IMR-90 (cell line): ENCODE measurements at regions not wholly inside any gene's neighbourhood (a gene's known extent, or its start where the extent isn't known, plus 50 kb on each side); places are given as distances from the start of the nearest gene placed in this dataset.

Source experiments
- ATAC-seq: fragments of 200-7000 bp; cut with Tn5 transposase; 2 replicates; pipeline ENCODE4 v1.9.1; 2020; ENCODE audit warnings: low read depth, mild to moderate bottlenecking, moderate library complexity
- BruUV-seq: library from RNA; stranded (reverse); fragments of 400-500 nt; replicated peaks from 2 replicates; lab custom pipeline; 2021; lab: Mats Ljungman, UMichigan
- CTCF ChIA-PET: fragments of 300-600 bp; formaldehyde crosslinking; extraction: SDS; loops from one replicate; lab custom pipeline; 2021; ENCODE audit warnings: antibody characterized with exemption; lab: Yijun Ruan, JAX
- POLR2A ChIA-PET: fragments of 300-600 bp; sonication (Branson Sonifier 250); formaldehyde crosslinking; loops from one replicate; lab custom pipeline; 2022; ENCODE audit warnings: antibody characterized with exemption; ENCODE audit not compliant: unreplicated experiment; lab: Charles Lee
- DNase-seq: peaks from one replicate; pipeline ENCODE4 v3.0.0; 2013
- H2AFZ ChIP-seq: replicated peaks from 2 replicates; pipeline ENCODE3; 2013; ENCODE audit warnings: low read length, mild to moderate bottlenecking; ENCODE audit not compliant: poor library complexity
- H2AK5ac ChIP-seq: 2 replicates; pipeline ENCODE4 v1.6.1; 2013; ENCODE audit warnings: low read depth, low read length, inconsistent platforms
- H2AK9ac ChIP-seq: replicated peaks from 2 replicates; pipeline ENCODE3; 2013; ENCODE audit warnings: mild to moderate bottlenecking, low read depth, low read length, moderate library complexity; ENCODE audit not compliant: poor library complexity
- H2BK120ac ChIP-seq: 2 replicates; pipeline ENCODE4 v1.6.1; 2013; ENCODE audit warnings: low read depth, low read length, inconsistent platforms
- H2BK15ac ChIP-seq: 3 replicates; pipeline ENCODE4 v1.6.1; 2013; ENCODE audit warnings: low read depth, low read length, inconsistent platforms
- H2BK20ac ChIP-seq: 2 replicates; pipeline ENCODE4 v1.6.1; 2013; ENCODE audit warnings: low read depth, mild to moderate bottlenecking, inconsistent platforms, low read length, moderate library complexity
- H2BK5ac ChIP-seq: 2 replicates; pipeline ENCODE4 v1.6.1; 2013; ENCODE audit warnings: mild to moderate bottlenecking, low read depth, low read length, inconsistent platforms; ENCODE audit not compliant: poor library complexity, severe bottlenecking
- H3K14ac ChIP-seq: replicated peaks from 2 replicates; pipeline ENCODE4 v1.6.1; 2013; ENCODE audit warnings: low read depth, low read length, inconsistent platforms
- H3K18ac ChIP-seq: 2 replicates; pipeline ENCODE4 v1.6.1; 2013; ENCODE audit warnings: low read depth, low read length, control low read depth
- H3K23ac ChIP-seq: 2 replicates; pipeline ENCODE4 v1.6.1; 2013; ENCODE audit warnings: low read depth, low read length, inconsistent platforms
- H3K27ac ChIP-seq: 2 replicates; pipeline ENCODE4 v1.5.1; 2013; ENCODE audit warnings: mild to moderate bottlenecking, control low read depth, low read length; ENCODE audit not compliant: insufficient read depth
- H3K27me3 ChIP-seq: 2 replicates; pipeline ENCODE4 v1.6.1; 2013; ENCODE audit warnings: low read length; ENCODE audit not compliant: control insufficient read depth, insufficient read depth
- H3K36me3 ChIP-seq: 2 replicates; pipeline ENCODE4 v1.6.1; 2013; ENCODE audit warnings: low read length, mixed read lengths; ENCODE audit not compliant: control insufficient read depth, insufficient read depth
- H3K4ac ChIP-seq: 2 replicates; pipeline ENCODE4 v1.6.1; 2013; ENCODE audit warnings: low read depth, low read length, inconsistent platforms
- H3K4me1 ChIP-seq: 2 replicates; pipeline ENCODE4 v1.6.1; 2013; ENCODE audit warnings: low read length, mixed read lengths; ENCODE audit not compliant: control insufficient read depth, insufficient read depth
- H3K4me2 ChIP-seq: 2 replicates; pipeline ENCODE4 v1.6.1; 2013; ENCODE audit warnings: low read depth, mild to moderate bottlenecking, control low read depth, low read length, moderate library complexity
- H3K4me3 ChIP-seq: 2 replicates; pipeline ENCODE4 v1.5.1; 2013; ENCODE audit warnings: low read depth, mild to moderate bottlenecking, control low read depth, low read length, moderate library complexity; ENCODE audit not compliant: insufficient read depth
- H3K56ac ChIP-seq: 2 replicates; pipeline ENCODE4 v1.6.1; 2013; ENCODE audit warnings: low read length, inconsistent platforms; ENCODE audit not compliant: insufficient read depth; ENCODE audit errors: extremely low read depth
- H3K79me1 ChIP-seq, 2 experiments: 2 replicates each; pipeline ENCODE4 v1.6.1; 2013; ENCODE audit warnings: low read length in 2 of 2, inconsistent platforms in 1 of 2, low read depth in 1 of 2
- H3K9ac ChIP-seq: 2 replicates; pipeline ENCODE4 v1.6.1; 2013; ENCODE audit warnings: low read depth, low read length, control low read depth
- H3K9me1 ChIP-seq: 2 replicates; pipeline ENCODE4 v1.6.1; 2013; ENCODE audit warnings: low read length, inconsistent platforms; ENCODE audit not compliant: insufficient read depth
- H3K9me3 ChIP-seq: 2 replicates; pipeline ENCODE4 v1.6.1; 2013; ENCODE audit warnings: low read length; ENCODE audit not compliant: control insufficient read depth, insufficient read depth
- H4K20me1 ChIP-seq: 2 replicates; pipeline ENCODE4 v1.6.1; 2013; ENCODE audit warnings: low read length, inconsistent platforms; ENCODE audit not compliant: insufficient read depth
- H4K5ac ChIP-seq: 2 replicates; pipeline ENCODE4 v1.6.1; 2013; ENCODE audit warnings: mild to moderate bottlenecking, low read depth, low read length, control low read depth
- H4K8ac ChIP-seq, 2 experiments: 2 replicates each; pipeline ENCODE4 v1.6.1; 2013; ENCODE audit warnings: low read depth in 2 of 2, low read length in 2 of 2, control low read depth in 1 of 2, inconsistent platforms in 1 of 2
- H4K91ac ChIP-seq: 2 replicates; pipeline ENCODE4 v1.6.1; 2013; ENCODE audit warnings: low read depth, low read length, inconsistent platforms; ENCODE audit not compliant: insufficient read depth
- BHLHE40 ChIP-seq: fragments of 150-350 bp; IDR thresholded peaks from 2 replicates; pipeline ENCODE4 v1.6.1; 2016; ENCODE audit warnings: mild to moderate bottlenecking, low read depth, low read length
- CEBPB ChIP-seq: IDR thresholded peaks from 2 replicates; pipeline ENCODE4 v1.6.1; 2012; ENCODE audit warnings: low read depth, low read length, improper control_type of control experiment
- CHD1 ChIP-seq: IDR thresholded peaks from 2 replicates; pipeline ENCODE4 v1.6.1; 2012; ENCODE audit warnings: low read depth, low read length, improper control_type of control experiment
- CTCF ChIP-seq: conservative IDR thresholded peaks from 2 replicates; pipeline ENCODE4 v1.5.1; 2012; ENCODE audit warnings: mild to moderate bottlenecking, low read depth, low read length, improper control_type of control experiment
- ELK1 ChIP-seq: fragments of 150-350 bp; IDR thresholded peaks from 2 replicates; pipeline ENCODE4 v1.6.1; 2016; ENCODE audit warnings: low read depth, mild to moderate bottlenecking, low read length, moderate library complexity, borderline replicate concordance
- FOS ChIP-seq: fragments of 150-350 bp; IDR thresholded peaks from 2 replicates; pipeline ENCODE4 v1.6.1; 2016; ENCODE audit warnings: low read depth, low read length
- MAFK ChIP-seq: IDR thresholded peaks from 2 replicates; pipeline ENCODE4 v1.6.1; 2012; ENCODE audit warnings: low read depth, low read length, improper control_type of control experiment
- MAZ ChIP-seq: IDR thresholded peaks from 2 replicates; pipeline ENCODE4 v1.6.1; 2012; ENCODE audit warnings: low read depth, mild to moderate bottlenecking, low read length, improper control_type of control experiment, moderate library complexity, borderline replicate concordance
- MXI1 ChIP-seq: IDR thresholded peaks from 2 replicates; pipeline ENCODE4 v1.6.1; 2012; ENCODE audit warnings: low read depth, mild to moderate bottlenecking, low read length, moderate library complexity, borderline replicate concordance
- NFE2L2 ChIP-seq: fragments of 150-350 bp; IDR thresholded peaks from 2 replicates; pipeline ENCODE4 v1.6.1; 2016; ENCODE audit warnings: low read depth, mild to moderate bottlenecking, low read length
- POLR2A ChIP-seq: IDR thresholded peaks from 2 replicates; pipeline ENCODE4 v1.6.1; 2012; ENCODE audit warnings: mild to moderate bottlenecking, low read depth, low read length
- RAD21 ChIP-seq: IDR thresholded peaks from 2 replicates; pipeline ENCODE4 v1.6.1; 2012; ENCODE audit warnings: low read length, improper control_type of control experiment
- RCOR1 ChIP-seq: IDR thresholded peaks from 2 replicates; pipeline ENCODE4 v1.6.1; 2012; ENCODE audit warnings: mild to moderate bottlenecking, low read length, improper control_type of control experiment; ENCODE audit not compliant: insufficient replicate concordance
- RFX5 ChIP-seq: IDR thresholded peaks from 2 replicates; pipeline ENCODE4 v1.8.0; 2012; ENCODE audit warnings: low read depth, mild to moderate bottlenecking, low read length, moderate library complexity
- SMC3 ChIP-seq: fragments of 150-350 bp; IDR thresholded peaks from 2 replicates; pipeline ENCODE4 v1.6.1; 2016; ENCODE audit warnings: low read depth, mild to moderate bottlenecking, antibody characterized with exemption, low read length, moderate library complexity
- USF2 ChIP-seq: fragments of 150-350 bp; IDR thresholded peaks from 2 replicates; pipeline ENCODE4 v1.6.1; 2017; ENCODE audit warnings: mild to moderate bottlenecking, antibody characterized with exemption, low read length, low read depth
- dilution Hi-C: fragments of 300-500 bp; cut with HindIII; formaldehyde crosslinking; loops from one replicate; pipeline ENCODE4 v1.14.3; 2018; ENCODE audit warnings: low sequenced_read_pairs; ENCODE audit not compliant: unreplicated experiment
- in situ Hi-C: fragments of 300-500 bp; cut with MboI; formaldehyde crosslinking; loops from 3 replicates; pipeline ENCODE4 v1.14.3; 2019; ENCODE audit warnings: low sequenced_read_pairs, inconsistent platforms, mixed read lengths
- intact Hi-C: fragments of 100-400 bp; cut with micrococcal nuclease; formaldehyde crosslinking; loops from 2 replicates; pipeline ENCODE4 v1.10.0; 2022

DNA sequence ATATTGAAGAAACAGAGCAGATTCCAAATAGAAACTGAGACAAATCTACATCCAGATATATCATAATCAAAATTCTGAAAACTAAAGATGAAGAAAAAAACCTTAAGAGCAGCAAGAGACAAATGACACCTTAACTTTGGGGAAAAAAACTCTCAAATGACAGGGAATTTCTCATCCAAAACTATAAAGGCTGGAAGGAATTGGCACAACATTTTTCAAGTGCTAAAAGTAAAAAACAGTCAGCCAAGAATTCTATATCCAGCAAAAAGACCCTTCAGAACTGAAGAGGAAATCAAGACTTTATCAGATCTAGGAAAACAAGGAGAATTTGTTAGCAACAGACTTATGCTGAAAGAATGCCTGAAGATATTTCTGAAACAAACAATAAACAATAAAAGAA, 90.3 kb upstream of the RASSF8 start:
- ATAC-seq (no peak), DNase-seq (no peak)
- Histone ChIP-seq H3K23ac (no peak overlapping the region), H3K79me1 (no peaks in the 10 kb centered on the region), H4K91ac (no peak overlapping the region), H3K36me3 (no peaks in the 10 kb centered on the region), H3K9ac (no peak overlapping the region), H4K8ac (no peak overlapping the region), H3K56ac (no peak overlapping the region), H2BK15ac (no peak overlapping the region), H2AK9ac (no peak overlapping the region), H3K9me3 (peaks cover 3% of the 10 kb centered on the region; the same call in 1 of the 2 replicates), H4K5ac (no peak overlapping the region), H2BK20ac (no peak overlapping the region), H2BK120ac (no peak overlapping the region), H3K27me3 (no peaks in the 10 kb centered on the region), H3K14ac (no peak overlapping the region), H3K9me1 (no peaks in the 10 kb centered on the region), H3K27ac (no peak overlapping the region), H3K18ac (no peak overlapping the region), H4K20me1 (no peaks in the 10 kb centered on the region), H3K4me2 (no peak overlapping the region), H2AFZ (no peak overlapping the region), H3K4me3 (no peak overlapping the region), H3K4ac (no peak overlapping the region), H2BK5ac (no peak overlapping the region), H2AK5ac (no peak overlapping the region), H3K4me1 (no peaks in the 10 kb centered on the region)
- ChIA-PET CTCF (no interaction called here), POLR2A (interaction anchor here (0.6 kb wide), 1 partner anchor 101 kb away, joined by 8 read pairs; no protein-coding TSS in a partner anchor)
- in situ Hi-C loops, result no loop called here
- no peak for TF ChIP-seq RFX5
- TF ChIP-seq MXI1, result no peak
- no peak for TF ChIP-seq SMC3
- TF ChIP-seq ELK1, result no peak
- TF ChIP-seq POLR2A, result no peak
- no peak for TF ChIP-seq MAFK
- no peak for TF ChIP-seq USF2
- TF ChIP-seq CEBPB, result no peak
- TF ChIP-seq RAD21, result no peak
- TF ChIP-seq MAZ, result no peak
- no peak for TF ChIP-seq CTCF
- no peak for TF ChIP-seq BHLHE40
- no peak for TF ChIP-seq FOS
- TF ChIP-seq RCOR1, result no peak
- TF ChIP-seq CHD1, result no peak
- no peak for TF ChIP-seq NFE2L2
- no TSS peak for BruUV-seq
- intact Hi-C loops, result loop anchor here (10.0 kb wide), 1 partner anchor 67 kb away; no protein-coding TSS in a partner anchor
- dilution Hi-C loops, result no loop called here
